ENCODE measurements at regions not wholly inside any gene's neighbourhood (a gene's known extent, or its start where the extent isn't known, plus 50 kb on each side); places are given as distances from the start of the nearest gene placed in this dataset.

GRCh38 chr13:24063281-24063877 is 97.1 kb upstream of the SPATA13 start:
- no peak for TF ChIP-seq EZH2 (IDR thresholded peaks at IDR 0.05; ENCODE audit: low read length)
- no peak for TF ChIP-seq CTCF (optimal IDR thresholded peaks at IDR 0.05 in 1 of 3, IDR thresholded peaks at IDR 0.05 in 1 of 3, conservative IDR thresholded peaks at IDR 0.05 in 1 of 3; ENCODE audit: extremely low read depth in 1 of 3, insufficient read depth in 2 of 3, low read length in 3 of 3)
- Histone ChIP-seq H3K79me2 (ENCODE audit: control insufficient read depth, insufficient read depth, low read length) (no peaks in the 10 kb centered on the region), H3K9ac (ENCODE audit: control insufficient read depth, extremely low read depth, insufficient read depth, low read length) (no peak overlapping the region), H3K36me3 (ENCODE audit: control insufficient read depth in 2 of 2, extremely low read depth in 1 of 2, insufficient read depth in 2 of 2, low read length in 2 of 2) (no peaks in the 10 kb centered on the region), H3K4me1 (ENCODE audit: control insufficient read depth, extremely low read depth, insufficient read depth, low read length) (peaks cover 6% of the 10 kb centered on the region), H3K9me1 (ENCODE audit: control insufficient read depth, extremely low read depth, insufficient read depth, low read length) (no peaks in the 10 kb centered on the region), H3K27ac (ENCODE audit: control insufficient read depth, insufficient read depth, low read length) (no peak overlapping the region), H3K9me3 (ENCODE audit: control insufficient read depth, low read depth, low read length) (no peaks in the 10 kb centered on the region), H4K20me1 (ENCODE audit: control insufficient read depth, extremely low read depth, insufficient read depth, low read length) (no peaks in the 10 kb centered on the region), H2AFZ (ENCODE audit: control insufficient read depth, low read length) (no peak overlapping the region), H3K4me2 (ENCODE audit: control insufficient read depth, extremely low read depth, insufficient read depth, low read depth, low read length) (no peak overlapping the region), H3K4me3 (ENCODE audit: control insufficient read depth in 2 of 3, extremely low read depth in 1 of 3, insufficient read depth in 2 of 3, low read depth in 1 of 3, low read length in 3 of 3) (no peak overlapping the region), H3K27me3 (ENCODE audit: control insufficient read depth, extremely low read depth, insufficient read depth, low read length) (no peaks in the 10 kb centered on the region)
- FAIRE-seq (no peak), DNase-seq (ENCODE audit: low read depth, low spot score) (no peak)
- dilution Hi-C loops (cut with MboI; ENCODE audit: extremely low pct_ligation_motif_present, low sequenced_read_pairs): no loop called here

DNA sequence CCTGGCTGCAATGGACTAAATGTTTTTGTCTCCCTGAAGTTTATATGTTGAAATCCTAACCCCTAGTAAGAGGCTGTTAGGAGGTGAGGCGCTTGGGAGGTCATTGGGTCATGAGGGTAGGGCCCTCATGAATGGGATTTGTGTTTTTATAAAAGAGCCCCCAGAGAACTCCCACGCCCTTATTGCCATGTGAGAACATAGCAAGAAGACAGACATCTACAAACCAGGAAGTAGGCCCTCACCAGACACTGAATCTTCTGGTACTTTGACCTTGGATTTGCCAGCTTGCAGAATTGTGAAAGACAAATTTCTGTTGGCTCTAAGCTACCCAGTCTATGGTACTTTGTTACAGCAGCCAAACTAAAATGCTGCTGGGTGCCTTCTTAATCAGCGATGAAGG is 96.1 kb upstream of the SPATA13 start:
- TF ChIP-seq CTCF (optimal IDR thresholded peaks at IDR 0.05 in 1 of 3, IDR thresholded peaks at IDR 0.05 in 1 of 3, conservative IDR thresholded peaks at IDR 0.05 in 1 of 3; ENCODE audit: extremely low read depth in 1 of 3, insufficient read depth in 2 of 3, low read length in 3 of 3): no peak
- no peak for TF ChIP-seq EZH2 (IDR thresholded peaks at IDR 0.05; ENCODE audit: low read length)
- no peak for FAIRE-seq
- dilution Hi-C loops (cut with MboI; ENCODE audit: extremely low pct_ligation_motif_present, low sequenced_read_pairs): no loop called here

More for the DNA sequence above, 96.1 kb upstream of the SPATA13 start:
- Histone ChIP-seq H3K79me2 (ENCODE audit: control insufficient read depth, insufficient read depth, low read length) (no peaks in the 10 kb centered on the region), H3K4me1 (ENCODE audit: control insufficient read depth, extremely low read depth, insufficient read depth, low read length) (peaks cover 6% of the 10 kb centered on the region), H3K27me3 (ENCODE audit: control insufficient read depth, extremely low read depth, insufficient read depth, low read length) (no peaks in the 10 kb centered on the region), H3K9ac (ENCODE audit: control insufficient read depth, extremely low read depth, insufficient read depth, low read length) (no peak overlapping the region), H3K36me3 (ENCODE audit: control insufficient read depth in 2 of 2, extremely low read depth in 1 of 2, insufficient read depth in 2 of 2, low read length in 2 of 2) (no peaks in the 10 kb centered on the region), H3K9me3 (ENCODE audit: control insufficient read depth, low read depth, low read length) (no peaks in the 10 kb centered on the region), H2AFZ (ENCODE audit: control insufficient read depth, low read length) (no peak overlapping the region), H3K4me3 (ENCODE audit: control insufficient read depth in 2 of 3, extremely low read depth in 1 of 3, insufficient read depth in 2 of 3, low read depth in 1 of 3, low read length in 3 of 3) (no peak overlapping the region), H4K20me1 (ENCODE audit: control insufficient read depth, extremely low read depth, insufficient read depth, low read length) (no peaks in the 10 kb centered on the region), H3K9me1 (ENCODE audit: control insufficient read depth, extremely low read depth, insufficient read depth, low read length) (no peaks in the 10 kb centered on the region), H3K4me2 (ENCODE audit: control insufficient read depth, extremely low read depth, insufficient read depth, low read depth, low read length) (no peak overlapping the region), H3K27ac (ENCODE audit: control insufficient read depth, insufficient read depth, low read length) (no peak overlapping the region)
- no peak for DNase-seq (ENCODE audit: low read depth, low spot score)
